ENCODE measurements at regions not wholly inside any gene's neighbourhood (a gene's known extent, or its start where the extent isn't known, plus 50 kb on each side); places are given as distances from the start of the nearest gene placed in this dataset.

DNA sequence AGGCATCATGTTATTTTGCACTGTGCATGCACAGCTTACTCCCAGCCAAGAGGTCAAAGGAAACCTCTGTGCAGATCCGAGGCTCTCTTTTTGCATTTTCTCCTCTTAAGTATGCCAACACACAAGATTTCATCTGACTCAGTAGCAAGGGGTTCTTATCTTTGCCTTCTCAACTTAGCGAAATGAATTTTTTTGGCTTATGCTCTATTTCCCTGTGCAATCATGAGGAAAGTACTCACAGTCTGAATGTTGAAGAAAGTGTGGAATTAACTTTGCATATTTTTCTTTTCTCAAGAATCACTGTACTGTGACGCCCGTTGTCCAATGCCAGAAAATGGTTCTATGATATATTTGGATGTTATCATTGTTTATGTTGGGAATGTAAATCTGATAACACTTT, 173.5 kb upstream of the FBXL7 start:
- ChIA-PET POLR2A (no interaction called here), CTCF (no interaction called here)
- TF ChIP-seq, protein P1, sequence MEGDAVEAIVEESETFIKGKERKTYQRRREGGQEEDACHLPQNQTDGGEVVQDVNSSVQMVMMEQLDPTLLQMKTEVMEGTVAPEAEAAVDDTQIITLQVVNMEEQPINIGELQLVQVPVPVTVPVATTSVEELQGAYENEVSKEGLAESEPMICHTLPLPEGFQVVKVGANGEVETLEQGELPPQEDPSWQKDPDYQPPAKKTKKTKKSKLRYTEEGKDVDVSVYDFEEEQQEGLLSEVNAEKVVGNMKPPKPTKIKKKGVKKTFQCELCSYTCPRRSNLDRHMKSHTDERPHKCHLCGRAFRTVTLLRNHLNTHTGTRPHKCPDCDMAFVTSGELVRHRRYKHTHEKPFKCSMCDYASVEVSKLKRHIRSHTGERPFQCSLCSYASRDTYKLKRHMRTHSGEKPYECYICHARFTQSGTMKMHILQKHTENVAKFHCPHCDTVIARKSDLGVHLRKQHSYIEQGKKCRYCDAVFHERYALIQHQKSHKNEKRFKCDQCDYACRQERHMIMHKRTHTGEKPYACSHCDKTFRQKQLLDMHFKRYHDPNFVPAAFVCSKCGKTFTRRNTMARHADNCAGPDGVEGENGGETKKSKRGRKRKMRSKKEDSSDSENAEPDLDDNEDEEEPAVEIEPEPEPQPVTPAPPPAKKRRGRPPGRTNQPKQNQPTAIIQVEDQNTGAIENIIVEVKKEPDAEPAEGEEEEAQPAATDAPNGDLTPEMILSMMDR (IDR thresholded peaks at IDR 0.05; ENCODE audit: control extremely low read depth, extremely low read depth, low read depth, missing control alignments) = no peak
- no peak for DNase-seq (ENCODE audit: extremely low spot score)

DNA sequence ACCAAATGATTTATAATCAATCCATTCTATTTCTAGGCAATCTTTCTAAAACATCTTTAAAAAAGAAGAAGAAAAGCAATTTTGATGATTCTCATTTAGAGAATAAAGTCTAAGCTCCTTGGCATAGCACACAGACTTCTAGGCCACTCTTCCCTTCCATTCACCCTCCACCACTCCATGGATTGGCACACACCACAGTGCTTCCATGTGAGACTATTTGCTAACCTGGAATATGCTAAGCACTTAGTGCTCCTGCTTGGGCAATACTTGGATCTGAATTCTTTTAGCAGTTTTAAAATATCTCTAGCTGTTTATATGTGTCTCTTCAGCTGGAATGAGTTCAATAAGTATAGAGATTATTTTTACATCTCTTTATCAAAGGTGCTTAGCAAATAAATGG, 177.6 kb upstream of the FBXL7 start:
- no peak for DNase-seq (ENCODE audit: extremely low spot score)
- CTCF ChIA-PET = no interaction called here

GRCh38 chr5:15321776-15322175, 178.2 kb upstream of the FBXL7 start:
- POLR2A ChIA-PET = no interaction called here
- TF ChIP-seq, protein P1 (IDR thresholded peaks at IDR 0.05; ENCODE audit: control extremely low read depth, extremely low read depth, low read depth, missing control alignments) = no peak
- CTCF ChIA-PET = no interaction called here
- DNase-seq (ENCODE audit: extremely low spot score) = no peak

More for the DNA sequence above, 177.6 kb upstream of the FBXL7 start:
- TF ChIP-seq, protein P1 (IDR thresholded peaks at IDR 0.05; ENCODE audit: control extremely low read depth, extremely low read depth, low read depth, missing control alignments) = no peak
- POLR2A ChIA-PET = no interaction called here

DNA sequence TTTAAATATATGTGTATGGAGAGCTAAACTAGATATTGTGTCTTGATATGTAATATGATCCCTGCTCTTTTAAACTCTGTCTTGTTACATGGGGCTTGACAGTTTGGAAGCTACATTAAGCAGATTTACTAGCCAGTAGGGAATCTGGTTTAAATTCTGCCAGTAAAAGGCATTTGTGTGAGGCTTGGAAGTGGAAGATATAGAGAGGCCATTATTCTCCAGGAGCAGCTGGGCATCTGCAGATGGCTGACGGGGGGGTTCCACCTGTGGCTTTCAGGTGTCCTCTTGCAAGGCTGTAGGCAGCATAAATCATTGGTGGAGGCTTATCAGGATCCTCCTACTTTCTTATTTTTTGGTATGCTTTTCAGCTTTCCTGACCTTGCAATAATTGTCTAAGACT, 179.1 kb upstream of the FBXL7 start:
- CTCF ChIA-PET = interaction anchor here (1.7 to 1.8 kb wide), 2 partner anchors 20 to 32 kb away, joined by 3 to 6 read pairs; no protein-coding TSS in a partner anchor
- TF ChIP-seq, protein P1 (IDR thresholded peaks at IDR 0.05; ENCODE audit: control extremely low read depth, extremely low read depth, low read depth, missing control alignments) = no peak
- POLR2A ChIA-PET = no interaction called here
- DNase-seq (ENCODE audit: extremely low spot score) = no peak

- TF ChIP-seq, protein P1 (IDR thresholded peaks at IDR 0.05; ENCODE audit: control extremely low read depth, extremely low read depth, low read depth, missing control alignments) = no peak
- DNase-seq (ENCODE audit: extremely low spot score) = no peak
- POLR2A ChIA-PET = no interaction called here
- CTCF ChIA-PET = no interaction called here
Measured at GRCh38 chr5:15304914-15305834, 194.8 kb upstream of the FBXL7 start.

- DNase-seq (ENCODE audit: extremely low spot score) = no peak
- POLR2A ChIA-PET = no interaction called here
- TF ChIP-seq, protein P1 (IDR thresholded peaks at IDR 0.05; ENCODE audit: control extremely low read depth, extremely low read depth, low read depth, missing control alignments) = no peak
- CTCF ChIA-PET = no interaction called here
Measured at GRCh38 chr5:15304066-15304731, 195.8 kb upstream of the FBXL7 start.

All from GM10248 (cell line).